NCI-H187 (cell line): ENCODE measurements at regions not wholly inside any gene's neighbourhood (a gene's known extent, or its start where the extent isn't known, plus 50 kb on each side); places are given as distances from the start of the nearest gene placed in this dataset.

Experiments used
- DNase-seq, 2 experiments: peaks; one replicate each; lab custom pipeline; 2025; lab: John Stamatoyannopoulos, UW

DNA sequence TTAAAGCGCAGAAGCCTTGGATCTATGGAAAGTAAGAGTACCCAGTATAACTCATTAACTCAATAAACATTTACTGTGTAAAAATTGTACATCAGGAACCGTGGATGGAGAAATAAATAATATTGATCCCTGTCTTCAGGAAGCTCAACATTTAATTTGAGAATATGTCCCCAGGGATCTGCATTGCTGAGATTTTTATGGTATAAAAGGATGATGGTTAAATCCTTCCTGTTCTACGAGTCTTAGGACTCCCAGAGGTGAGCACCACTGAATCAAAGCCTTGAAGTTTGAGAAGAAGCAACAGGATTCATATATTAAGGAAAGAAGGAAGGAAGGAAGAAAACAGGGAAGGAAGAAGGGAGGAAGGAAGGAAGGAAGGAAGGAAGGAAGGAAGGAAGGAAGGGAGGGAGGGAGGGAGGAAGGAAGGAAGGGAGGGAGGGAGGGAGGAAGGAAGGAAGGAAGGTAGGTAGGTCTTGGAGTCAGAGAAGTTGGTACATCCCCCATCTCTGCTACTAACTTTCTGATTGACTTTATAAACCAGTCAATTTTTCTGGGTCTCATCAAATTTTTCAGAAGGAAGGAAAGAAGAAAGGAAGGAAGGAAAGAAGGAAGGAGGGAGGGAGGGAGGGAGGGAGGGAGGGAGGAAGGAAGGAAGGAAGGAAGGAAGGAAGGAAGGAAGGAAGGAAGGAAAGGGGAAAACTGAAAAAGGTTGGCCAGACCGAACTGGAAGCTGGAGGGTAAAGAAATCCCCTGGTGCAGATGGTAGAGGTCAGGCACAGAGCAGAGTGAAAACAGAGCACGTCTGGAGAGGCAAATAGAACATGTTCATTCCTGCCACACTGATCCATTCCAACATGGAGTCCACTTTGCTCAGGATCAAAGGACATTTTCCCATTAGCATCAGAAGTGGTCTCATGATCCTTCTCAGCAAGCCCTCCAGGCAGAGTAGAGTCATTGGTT, 422.2 kb upstream of the CDH11 start:
- no peak for DNase-seq

DNA sequence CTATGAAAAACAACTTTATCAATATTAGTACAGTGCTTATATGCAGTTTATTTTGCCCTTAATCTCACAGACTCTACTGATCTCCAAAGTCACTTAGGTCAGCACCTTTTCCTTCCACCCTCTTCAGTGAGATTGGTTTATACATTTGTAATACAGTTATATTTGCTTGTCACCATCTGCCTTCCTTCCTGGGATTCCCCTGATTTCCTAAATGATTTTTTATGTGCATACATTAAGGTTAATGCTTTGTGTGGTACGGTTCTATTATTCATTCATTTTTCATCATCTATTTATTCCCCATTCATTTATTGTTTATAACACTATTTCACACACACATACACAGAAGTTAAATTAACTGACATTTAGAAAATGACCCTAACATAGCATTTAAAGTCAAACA, 419.8 kb upstream of the CDH11 start:
- DNase-seq = no peak

DNA sequence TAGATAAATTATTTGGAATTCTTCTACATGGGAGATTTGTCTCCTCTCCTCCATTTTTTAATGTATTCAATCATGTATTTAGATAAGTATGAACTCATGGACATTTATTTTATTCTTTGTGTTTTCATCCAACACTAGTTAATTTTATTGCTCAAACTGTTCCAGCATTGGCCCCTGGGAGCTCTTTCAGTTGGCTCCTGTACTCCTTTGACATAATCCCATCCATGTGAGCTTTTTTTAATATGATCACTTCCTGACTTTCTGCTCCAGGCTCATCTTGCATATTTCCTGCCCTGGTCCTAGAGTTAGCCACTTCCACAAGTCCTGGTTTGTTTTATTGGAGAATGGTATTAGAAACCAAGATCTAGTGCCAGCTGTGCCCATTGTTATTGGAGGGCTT, 419.0 kb upstream of the CDH11 start:
- DNase-seq = no peak

DNA sequence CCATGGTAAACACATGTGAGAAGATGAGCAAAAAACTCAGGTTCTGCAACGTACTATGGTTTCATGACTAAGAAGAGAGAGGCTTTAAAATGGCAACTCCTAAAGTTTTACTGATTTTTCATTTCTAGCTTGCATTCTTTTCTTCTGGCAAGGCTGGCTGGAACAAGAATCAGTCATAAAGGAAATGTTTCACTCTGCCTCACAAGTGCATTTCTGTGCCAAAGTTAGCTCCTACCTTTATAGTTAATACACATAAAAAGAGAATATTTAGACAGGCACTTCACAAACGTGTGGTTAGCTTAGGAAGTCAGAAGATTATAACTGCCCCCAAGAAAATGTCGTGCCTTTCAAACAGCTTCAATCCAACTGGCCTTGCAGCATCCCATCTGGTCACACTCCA, 417.1 kb upstream of the CDH11 start:
- DNase-seq = no peak

DNA sequence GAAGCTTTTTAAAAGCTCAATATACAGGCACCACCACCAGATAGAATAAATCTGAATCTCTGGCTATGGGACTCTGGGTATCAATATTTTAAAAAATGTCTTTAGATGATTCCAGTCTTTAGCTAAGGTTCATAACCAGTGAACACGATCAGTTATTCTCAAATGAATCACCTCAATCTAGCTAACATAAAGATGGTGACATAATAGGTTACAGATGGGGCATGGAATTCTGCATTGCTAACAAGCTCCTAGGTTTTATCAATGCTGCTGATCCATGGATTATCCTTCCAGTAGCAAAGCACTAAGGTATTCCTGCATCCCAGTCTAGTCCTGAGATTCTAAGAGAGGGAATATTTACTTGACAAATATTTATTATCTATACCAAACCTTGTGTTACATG, 415.5 kb upstream of the CDH11 start:
- no peak for DNase-seq

DNA sequence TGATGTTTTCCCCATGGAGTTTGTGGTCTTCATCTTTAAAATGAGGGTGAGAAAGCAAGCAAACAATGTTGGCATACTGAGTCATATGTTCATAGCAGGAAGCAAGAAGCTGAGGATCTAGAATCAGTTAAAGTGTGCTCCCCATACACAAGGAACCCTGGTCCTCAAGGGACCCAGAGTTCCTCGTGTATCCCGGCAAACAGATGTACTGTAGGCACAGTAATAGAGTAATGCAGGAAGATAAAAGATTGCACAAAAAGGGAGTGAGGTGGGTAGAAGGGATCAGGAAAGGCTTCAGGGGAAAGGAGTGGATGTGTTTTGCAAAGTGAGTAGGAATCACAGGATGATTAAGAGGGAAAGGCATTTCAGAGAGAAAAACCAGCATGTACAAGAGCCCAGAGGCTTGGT, 412.3 kb upstream of the CDH11 start:
- no peak for DNase-seq

DNA sequence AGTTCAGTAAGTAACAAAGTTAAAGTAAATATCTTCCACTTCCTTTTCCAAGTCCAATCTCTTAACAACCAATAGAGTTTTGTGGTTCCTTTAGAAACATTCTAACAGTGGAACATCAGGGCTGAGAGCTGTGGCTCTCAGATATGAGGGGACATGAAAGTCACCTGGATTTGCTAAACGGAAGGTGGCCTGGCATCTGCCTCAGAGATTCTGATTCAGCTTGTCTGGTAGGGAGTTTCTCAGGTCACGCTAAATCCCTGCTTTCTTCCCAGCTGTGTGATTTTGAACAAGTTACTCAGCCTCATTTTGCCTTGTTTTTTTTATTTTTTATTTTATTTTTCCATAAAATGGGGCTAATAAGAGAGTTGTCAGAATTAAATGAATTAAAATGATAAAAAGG, 411.0 kb upstream of the CDH11 start:
- DNase-seq = no peak

DNA sequence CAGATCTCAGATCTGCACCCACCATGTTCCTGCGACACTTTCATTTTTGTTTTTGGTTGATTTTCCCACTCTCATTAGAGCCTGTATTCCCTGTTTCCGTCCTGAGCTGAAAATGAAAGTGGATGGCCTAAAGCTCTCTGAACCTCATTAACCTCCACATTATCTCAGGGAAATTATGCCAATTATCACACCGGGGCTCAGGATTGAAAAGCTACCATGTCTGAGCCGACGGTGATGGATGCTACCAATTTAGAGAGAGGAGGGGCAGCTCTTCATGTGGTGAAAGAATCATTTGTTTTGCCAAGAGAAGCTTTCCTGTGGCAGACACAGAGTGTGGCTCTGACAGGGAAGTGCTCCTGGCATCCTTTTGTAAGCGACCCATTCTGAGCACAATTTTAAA, 410.4 kb upstream of the CDH11 start:
- DNase-seq = no peak

DNA sequence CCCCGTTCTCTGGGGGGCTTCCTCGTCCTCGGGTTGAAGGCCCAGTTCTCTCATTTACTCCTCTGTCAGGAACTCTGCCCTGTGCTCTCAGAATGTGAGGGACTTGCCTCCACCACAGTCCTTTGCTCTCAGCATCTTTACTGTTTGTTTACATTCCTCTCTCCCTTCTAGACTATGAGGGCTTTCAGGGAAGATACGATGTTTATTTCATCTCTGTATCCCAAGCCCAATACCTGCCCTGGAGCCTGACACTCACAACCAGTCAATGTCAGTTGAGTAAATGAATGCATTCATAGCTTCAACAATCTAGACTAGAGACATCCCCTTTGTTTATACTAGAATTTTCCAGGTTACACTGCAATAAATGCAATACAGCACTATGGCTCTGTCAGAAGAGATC, 409.6 kb upstream of the CDH11 start:
- DNase-seq = no peak

DNA sequence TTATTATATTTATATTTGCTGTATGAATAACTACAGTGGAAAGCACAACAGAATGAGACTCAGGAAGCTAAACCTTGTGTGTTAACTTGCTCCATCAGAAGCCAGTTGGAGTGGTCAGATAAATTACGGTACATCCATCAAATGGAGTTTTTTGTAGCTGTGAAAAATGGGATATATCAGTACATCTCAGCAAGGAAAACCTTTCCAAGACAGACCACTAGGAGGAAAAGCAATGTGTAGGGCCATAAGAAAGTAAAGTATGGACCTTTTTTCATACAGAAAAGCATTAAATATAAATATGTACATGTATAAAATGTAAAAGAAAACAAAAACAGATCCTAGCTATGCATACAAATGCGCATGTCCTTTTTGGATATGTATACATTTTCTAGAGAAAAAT, 403.8 kb upstream of the CDH11 start:
- no peak for DNase-seq

DNA sequence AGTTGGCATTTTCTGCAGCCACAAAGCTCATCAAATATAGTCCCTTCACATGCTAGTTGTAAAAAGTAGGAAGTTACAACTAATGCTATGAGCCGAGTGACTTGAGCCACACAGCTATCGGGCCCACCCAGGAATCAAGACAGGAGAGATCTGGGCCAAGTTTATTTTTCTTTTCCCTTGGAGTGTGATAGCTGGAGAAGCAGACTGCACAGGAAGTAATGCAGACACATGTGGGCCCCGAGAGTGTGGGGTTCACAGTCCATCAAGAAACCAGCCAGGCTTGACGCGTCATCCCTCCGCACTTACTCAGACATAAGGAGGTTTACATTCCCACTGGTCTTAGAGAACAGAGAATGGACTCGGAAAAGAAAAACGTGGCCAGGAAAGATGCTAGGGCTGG, 403.1 kb upstream of the CDH11 start:
- no peak for DNase-seq

DNA sequence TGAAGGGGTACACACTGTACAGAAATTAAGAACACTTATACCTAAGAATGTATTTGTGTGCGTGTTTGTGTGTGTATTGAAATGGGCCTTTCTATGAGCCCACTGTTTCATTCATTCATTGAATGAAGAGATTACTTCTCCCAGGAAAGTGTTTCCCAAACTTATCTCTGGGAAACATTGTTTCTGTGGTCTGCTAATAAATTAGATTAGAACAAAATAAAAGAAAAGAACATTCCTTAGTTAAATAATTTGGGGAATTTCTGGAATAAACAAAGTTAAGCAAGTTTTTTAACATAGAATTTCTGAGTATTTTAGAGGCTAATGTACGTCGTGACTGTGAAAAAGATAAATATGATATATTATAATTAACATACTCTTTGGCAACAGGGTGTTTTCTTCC, 402.4 kb upstream of the CDH11 start:
- no peak for DNase-seq

DNA sequence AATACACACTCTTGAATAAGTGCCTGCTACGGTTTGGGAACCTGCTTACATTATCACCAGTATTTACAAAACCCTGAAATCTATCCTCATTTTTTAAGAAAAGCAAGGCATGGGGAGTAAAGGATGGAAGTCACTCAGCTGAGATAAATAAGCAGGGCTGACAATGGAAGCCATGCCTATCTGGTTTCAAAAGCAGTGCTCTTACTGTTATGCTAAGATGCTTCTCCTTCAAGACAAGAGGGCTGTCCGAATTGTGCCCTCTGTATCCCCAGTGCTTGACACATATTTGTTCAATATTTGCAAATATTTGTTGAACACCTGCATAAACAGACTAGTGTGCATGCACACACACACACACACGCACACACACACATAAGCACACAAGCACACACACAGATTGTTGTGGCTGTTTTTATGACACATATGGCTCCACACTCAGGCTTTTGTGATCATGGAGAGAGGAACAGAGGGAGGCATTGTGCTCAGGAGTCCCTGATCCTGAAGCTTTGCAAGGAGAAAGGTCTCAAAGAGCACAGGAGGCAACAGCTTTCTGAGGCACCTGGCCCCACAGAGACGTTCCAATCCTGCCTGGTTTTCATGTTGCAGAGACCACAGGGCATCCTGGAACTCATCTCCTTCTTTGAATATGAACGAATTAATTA, 401.6 kb upstream of the CDH11 start:
- no peak for DNase-seq

DNA sequence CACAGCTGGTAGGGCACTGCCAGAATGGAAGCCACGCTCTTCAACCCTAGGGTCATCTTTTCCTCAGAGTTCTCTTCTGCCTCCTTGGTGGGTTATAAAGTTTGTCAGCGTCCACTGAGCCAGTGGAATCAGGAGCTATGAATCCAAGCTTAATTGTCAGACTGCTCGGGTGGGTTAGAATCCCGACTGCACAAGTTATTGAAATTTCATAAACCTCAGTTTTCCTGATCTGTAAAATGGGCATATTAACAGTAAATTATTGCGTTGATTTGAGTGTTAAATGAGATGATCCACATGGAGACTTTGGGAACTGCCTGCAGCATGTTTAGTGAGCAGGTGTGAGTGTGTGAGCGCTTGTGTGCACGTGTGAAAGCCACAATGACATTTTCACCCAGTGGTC, 400.5 kb upstream of the CDH11 start:
- DNase-seq = no peak

DNA sequence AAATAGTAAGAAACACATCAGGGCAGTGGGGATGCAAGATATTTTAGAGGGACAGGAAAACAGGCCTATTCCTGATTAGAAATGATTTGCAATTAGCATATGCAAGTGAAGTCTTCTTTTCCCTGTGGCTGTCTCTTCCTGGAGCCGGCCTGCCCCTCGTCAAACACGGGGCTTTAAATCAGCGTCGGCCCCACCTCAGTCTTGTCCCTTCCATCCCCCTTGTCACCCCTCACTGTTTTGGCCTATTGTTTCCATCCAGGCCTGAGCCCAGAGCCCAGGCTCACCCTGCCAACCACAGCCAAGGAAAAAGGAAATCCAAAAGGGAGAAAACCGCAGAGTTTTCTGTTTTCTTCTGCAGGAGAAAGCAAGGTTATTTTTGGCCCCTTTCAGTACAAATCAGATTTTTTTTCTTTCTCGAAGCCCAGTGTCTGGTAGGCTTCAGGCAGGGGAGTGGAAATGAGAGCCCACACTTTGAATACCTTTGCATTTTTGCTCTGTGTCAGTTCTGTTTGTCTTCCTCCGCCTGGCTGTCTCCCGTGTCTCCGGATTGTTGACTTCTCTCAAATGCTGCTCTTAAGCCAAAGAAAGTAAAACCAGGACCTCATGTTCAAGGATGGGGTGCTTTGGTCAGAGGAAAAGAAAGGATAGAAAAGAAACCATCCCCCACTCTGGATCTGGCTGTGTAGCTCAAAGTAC, 399.9 kb upstream of the CDH11 start:
- DNase-seq = no peak

DNA sequence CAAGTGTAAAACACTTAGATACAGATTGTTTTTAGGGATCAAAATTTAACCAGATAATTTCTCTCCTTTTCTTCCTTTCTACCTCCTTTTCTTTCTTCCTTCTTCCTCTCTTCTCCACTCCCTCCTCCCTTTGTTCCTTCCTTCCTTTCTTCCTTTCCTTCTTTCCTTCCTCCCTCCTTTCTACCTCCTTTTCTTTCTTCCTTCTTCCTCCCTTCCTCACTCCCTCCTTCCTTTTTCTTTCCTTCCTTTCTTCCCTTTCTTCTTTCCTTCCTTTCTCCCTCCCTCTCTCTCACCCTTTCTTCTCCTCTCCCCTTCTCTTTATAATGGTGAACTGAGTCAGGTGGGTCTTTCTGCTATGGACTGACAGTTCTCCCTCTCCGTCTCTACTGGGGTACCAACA, 397.5 kb upstream of the CDH11 start:
- no peak for DNase-seq

DNA sequence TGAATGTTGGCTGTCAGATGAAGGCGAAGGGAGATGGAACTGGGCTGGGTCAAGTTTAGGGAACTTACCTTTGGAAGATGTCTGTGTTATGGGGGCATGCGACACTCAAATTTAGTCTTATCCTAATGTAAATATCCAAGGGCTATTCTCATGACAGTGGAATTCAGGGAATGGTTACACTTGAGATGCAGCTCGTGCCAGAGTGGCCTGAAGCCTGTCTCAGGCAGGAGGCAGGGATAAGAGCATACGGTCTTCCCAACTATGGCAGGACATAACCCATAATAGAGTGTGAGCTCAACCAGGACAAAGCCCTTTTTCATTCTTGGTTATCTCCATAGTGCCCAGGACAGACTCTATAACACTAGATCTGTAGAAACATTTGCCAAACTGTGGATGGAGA, 393.3 kb upstream of the CDH11 start:
- DNase-seq = no peak

DNA sequence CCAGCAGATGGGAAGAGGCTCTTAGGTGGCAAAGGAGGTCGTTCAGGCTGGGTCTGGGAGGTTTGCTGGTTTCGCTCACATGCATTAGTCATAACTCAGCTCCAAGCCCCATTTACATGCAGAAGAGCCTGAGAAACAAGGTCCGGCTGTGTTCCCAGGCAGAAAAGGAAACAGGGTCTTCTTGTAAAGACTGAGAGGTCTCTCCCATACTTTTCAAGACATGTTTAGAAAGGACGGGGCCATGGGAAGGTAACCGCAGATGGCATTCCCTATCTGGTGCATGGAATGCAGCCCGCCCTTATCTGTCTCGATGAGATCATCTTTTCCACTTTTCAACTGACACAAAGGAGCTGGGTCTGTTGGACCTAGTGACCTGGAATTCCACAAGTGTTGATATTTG, 389.0 kb upstream of the CDH11 start:
- no peak for DNase-seq

DNA sequence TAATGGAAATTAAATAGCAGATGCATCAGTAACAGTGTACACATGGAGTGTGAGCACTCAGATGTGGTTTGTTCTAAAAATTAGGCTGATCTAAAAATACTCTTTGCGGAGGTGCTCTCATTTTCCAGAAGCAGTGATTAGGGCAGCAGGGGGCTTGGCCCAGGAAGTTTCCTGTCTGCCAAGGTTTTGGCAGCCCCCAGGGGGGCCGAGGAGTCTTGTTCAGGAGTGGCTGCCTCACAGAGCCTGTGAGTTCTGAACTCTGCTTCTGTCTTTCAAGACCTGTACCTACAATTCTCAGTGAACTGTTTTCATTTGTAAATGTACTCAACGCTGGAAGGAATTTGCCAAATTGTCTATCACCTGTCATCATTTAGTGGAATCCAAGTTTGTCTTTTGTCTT, 388.4 kb upstream of the CDH11 start:
- no peak for DNase-seq

DNA sequence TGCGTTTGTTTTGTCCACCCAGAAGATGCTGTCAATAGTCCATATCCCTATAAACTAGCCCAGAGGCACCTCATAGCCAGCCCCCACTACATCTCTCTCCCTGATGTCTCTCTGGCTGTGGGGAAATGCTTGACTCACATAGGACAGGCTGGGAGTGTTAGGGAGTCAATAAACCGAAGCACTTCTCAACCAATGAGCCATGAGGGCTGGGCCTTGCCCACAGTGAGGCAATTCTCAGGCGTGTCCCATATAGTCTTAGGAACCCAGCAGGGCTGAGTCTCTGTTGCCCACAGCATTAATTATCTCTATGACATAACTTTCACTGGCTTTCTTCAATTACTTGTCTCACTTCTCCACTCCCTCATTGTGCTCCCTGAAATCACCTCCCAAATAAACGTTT, 387.3 kb upstream of the CDH11 start:
- no peak for DNase-seq

DNA sequence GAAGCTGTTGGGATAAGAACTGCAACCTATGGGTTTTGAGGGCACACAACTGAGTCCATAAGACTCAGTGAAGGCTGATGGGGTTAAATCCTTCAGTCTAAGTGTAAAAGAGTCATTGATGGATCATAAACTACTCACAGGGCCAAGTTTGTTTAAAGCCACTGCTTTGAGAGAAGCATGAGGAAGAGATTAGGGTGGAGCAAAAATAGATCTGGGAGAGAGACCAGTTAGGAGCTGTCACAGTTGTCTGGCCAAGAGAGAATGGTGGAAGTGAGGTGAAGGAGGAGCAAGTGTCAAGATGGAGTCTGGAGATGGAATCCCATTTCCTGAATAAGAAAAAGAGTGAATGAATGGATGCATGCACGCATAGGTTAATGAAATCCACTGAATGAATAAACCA, 379.1 kb upstream of the CDH11 start:
- no peak for DNase-seq

DNA sequence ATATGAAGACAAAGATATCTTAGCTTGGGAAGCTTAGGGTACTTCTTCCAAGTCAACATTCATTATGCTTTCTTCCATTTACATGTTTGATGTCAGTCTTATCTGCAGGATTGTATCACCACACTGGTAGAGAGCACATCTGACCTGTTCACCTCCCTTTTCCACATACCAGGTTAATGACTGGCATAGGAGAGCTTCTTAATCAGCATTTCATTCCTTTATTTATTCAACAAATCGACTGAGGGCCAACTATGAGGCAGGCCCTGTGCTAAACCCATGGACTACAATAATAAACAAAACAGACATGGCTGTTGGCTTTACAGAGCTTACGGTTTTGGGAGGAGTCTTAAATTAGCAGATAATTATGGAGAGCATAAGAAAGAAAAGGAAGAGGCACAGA, 378.1 kb upstream of the CDH11 start:
- no peak for DNase-seq

DNA sequence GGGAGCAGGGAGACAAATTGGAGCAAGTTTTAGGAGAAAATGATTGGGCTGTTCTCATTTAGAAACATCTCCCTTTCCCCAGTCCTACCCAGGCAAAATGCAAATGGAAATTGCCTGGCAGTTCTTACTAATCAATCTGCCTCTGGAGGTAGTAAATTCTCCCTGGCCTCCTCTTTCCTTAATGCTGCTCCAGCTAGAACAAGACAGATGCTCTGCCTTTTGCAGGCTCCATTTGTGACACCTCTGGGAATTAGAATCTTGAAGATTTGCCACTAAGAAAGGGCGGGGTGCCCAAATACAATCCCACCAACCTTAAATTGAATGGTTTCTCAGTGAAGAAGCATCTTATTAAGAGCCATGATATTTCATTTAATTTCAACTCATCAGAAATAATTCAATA, 377.7 kb upstream of the CDH11 start:
- DNase-seq = no peak
